NCI-H146 treated with DMSO at 0.1 percent for 48 hours (cell line): ENCODE measurements at regions not wholly inside any gene's neighbourhood (a gene's known extent, or its start where the extent isn't known, plus 50 kb on each side); places are given as distances from the start of the nearest gene placed in this dataset.

Experiments
- DNase-seq: peaks from one replicate; lab custom pipeline; 2025; ENCODE audit not compliant: unreplicated experiment; lab: John Stamatoyannopoulos, UW

DNA sequence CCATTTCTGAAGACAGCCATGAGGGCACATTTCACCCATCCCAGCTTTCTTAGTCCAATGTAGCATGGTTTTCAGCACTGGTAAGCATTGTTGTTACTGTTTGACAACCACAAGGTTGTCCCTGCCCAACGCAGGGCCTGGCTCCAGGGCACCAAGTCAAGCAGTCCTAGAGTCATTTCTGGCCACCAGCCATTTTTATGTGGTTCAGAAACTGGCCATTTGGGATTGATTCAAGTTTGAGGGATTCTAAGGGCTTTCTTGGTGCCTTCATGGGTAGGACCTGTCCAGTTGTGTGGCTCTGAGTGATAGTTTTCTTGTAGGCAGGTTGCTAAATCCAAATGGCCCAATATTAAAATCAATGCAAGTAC is 535.4 kb upstream of the USP24 start:
- DNase-seq, result no peak

DNA sequence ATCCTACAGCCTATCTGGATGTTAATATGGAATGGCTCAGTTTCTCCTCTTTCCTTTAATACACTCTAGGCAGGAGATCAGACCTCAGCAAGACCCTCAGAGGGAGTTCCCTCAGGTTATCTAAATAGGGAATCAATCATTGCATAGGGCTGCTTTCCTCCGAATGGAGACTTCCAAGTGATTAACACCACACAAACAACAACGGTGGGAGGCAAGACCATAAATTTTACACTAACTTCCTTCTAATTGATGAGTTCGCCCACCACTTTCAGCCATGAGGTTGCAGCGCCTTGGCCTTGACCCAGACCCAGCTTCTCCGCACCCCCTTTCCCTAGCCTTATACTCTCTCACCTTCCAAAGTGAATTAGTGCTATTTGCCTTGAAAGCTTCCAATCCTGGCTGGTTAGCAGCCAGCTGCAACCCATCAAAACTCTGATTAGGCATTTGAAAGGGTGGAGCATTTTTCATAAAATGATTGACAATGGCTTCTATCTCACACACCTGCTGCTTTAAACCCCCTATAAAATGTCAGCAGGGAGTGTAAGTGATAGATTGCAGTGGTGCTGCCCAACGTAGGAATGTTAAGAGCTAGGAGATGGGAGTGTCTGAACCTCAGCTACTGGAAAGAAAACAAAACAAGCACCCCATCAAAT is 534.9 kb upstream of the USP24 start:
- DNase-seq, result no peak

DNA sequence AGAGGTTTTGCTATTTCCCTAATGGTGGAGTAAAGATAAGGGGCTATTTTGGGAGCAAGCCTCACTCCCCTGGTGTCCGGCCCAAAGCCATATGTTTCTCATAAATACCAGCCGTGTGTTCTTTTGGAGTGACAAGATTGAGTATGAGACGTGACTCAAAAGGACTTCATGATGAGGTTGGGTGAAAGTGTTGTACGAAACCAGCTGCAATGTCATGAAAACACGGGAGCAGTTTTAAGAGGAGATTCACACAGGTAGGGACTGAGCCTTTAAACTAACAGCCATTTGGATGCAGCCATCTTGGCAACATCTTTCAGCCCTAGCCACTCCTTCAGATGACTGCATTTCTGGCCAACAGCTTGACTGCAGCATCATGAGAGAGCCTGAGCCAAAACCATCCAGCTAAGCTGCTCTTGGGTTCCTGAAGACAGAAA is 532.3 kb upstream of the USP24 start:
- DNase-seq, result no peak

DNA sequence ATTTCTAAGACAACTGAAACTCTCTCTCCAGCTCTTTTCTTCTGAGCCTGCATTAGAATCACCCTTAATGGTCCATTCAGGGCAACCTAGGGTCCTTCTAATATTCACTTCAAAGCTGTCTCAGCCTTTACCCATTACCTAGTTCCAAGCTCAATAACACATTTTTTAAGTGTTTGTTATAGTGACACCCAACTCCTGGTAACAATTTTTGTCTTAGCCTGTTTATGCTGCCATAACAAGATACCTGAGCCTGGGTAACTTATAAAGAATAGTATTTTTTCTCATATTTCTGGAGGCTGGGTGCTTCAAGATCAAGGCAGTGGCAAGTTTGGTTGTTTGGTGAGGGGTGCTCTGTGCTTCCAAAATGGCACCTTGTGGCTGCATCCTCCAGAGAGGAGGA is 531.5 kb upstream of the USP24 start:
- no peak for DNase-seq

DNA sequence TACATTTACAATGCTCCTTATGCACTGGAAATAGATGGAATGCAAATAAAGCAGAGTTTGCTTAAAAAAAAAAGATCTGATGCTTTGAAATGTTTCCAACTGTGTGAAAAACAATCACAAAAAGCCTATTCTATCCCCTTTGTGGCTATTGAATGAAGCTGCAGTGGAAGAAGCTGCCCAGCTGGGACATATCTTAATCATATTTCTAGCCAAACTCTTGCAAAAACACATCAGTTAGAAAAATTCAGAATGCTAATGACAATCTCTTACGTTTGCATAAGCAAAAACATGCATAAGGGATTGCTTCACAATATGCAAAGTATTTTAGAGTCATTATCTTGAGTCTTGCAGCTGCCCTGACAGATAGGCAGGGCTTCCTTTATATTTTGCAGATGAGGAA is 526.4 kb upstream of the USP24 start:
- DNase-seq, result no peak

DNA sequence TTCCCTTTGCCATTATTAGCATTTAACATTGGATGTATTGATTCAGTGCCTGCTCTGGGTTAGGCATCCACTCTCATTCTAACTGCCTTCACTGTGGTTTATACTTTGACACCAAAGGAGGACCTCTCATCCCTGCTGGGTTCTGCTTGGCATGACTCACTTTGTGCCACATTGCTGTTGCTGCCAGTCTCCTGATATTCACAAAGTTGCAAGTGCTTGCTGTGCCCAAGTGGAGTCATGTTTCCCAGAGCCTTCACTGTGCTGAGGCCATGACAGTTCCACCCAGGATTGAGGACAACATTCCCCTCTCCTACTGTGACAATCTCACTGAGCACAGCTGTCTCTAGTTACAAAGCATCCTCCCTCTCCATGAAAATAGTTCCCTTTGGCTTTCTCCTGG is 519.9 kb upstream of the USP24 start:
- DNase-seq, result no peak

DNA sequence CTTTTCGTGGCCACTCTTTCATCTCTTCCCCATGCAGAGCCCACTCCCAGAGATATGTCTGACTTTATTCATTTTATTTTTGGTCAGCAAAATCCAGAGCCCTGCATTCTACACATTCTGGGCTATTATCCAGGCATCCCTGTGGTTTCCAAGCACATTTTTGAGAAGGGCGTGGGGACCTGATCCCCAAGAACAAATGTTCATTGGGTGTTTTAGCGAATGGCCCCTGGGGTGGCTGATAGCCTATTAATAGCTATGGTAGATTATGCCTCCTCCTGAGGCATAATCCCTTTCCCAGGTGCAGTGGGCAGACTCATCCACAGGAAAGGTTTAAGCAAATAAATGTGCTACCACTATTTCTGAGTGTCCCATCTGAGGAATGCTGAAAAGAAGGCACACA is 511.8 kb upstream of the USP24 start:
- DNase-seq, result no peak

DNA sequence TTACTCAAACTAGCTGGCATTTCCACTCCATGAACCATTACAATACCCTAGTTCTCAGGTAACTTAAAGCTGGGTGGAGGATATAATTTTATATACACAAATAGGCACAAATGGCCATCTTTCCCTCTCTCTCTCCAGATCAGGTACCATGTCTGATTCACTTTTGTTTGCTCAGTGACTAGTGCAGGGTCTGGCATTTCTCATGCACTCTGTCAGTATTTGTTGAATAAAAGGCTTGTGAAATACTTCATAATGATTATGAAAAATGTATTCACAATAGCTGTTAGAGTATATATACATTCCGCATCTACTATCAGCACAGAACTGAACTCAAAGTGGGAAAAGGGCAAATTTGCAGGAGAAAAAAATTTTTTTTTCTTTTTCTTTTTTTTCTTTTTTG is 510.2 kb upstream of the USP24 start:
- DNase-seq, result no peak

DNA sequence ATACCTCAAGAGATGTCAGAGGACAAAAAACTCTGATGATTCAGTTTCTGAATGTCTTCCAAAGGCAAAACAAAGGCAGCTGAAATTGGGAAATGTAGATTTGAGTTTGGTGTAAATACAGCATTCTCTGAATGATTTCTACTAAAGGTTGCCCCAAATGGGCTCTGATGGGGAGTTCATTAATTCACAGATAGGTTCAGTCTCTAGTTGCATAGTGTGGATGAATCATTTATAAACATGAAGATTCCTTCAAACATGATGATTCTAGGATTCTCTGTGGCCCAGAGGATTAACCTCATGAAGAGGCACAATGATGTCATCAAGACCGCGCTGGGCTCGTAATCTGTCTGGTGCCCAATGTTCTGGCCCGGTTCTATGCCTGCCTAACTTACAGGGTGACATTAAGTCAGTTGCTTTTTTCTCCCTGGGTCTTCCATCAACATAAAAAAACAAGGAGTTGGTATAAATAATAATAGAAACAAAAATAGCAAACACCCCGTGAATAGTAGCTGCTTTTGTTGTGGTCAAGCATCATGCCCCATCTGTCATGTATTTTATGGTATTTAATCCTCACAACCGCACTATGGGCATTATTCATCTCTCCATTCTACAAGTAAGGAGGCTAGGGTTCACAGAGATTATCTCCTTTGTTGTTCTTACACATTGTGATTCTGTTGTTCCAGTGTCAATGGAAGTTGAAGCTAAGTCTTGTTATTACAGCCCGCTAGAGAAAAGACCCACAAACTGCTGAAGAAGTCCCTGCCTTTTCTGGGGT is 509.6 kb upstream of the USP24 start:
- DNase-seq, result no peak

DNA sequence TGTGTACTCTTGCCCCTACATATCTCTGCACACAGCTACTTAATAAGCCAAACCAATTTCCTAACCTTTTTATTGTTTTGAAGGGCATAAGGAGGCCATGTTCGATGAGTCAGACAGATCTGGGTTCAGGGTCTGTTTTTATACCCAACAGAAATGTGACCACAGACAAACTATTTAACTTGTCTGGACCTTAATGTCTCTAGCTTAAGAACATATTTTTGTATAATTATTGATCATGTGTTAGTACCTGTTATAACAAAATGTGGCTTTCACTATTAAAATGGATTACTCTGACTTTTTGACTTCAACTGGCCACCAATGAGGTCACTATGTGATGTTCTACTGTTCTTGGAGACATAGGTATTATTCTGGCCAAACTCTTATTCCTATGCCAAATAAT is 507.8 kb upstream of the USP24 start:
- no peak for DNase-seq

DNA sequence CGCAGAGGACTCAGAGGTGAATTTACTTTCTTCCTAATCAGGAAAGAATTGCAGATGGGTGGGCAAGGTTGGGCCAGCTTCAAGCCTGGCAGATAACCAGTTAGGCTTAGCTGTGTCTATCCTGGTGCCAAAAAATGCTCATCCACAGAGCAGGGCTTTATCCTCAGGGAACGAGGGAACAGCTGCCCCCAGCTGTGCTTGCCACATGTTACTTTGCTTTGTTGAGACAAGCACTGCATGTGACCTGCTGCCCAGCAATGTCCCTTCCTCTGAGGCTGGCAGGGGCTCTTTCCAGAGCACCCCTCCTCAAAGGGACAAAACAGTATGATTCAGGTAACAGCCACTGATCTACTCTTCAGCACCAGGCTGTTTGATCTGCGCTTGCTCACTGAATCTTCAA is 505.1 kb upstream of the USP24 start:
- DNase-seq, result no peak

DNA sequence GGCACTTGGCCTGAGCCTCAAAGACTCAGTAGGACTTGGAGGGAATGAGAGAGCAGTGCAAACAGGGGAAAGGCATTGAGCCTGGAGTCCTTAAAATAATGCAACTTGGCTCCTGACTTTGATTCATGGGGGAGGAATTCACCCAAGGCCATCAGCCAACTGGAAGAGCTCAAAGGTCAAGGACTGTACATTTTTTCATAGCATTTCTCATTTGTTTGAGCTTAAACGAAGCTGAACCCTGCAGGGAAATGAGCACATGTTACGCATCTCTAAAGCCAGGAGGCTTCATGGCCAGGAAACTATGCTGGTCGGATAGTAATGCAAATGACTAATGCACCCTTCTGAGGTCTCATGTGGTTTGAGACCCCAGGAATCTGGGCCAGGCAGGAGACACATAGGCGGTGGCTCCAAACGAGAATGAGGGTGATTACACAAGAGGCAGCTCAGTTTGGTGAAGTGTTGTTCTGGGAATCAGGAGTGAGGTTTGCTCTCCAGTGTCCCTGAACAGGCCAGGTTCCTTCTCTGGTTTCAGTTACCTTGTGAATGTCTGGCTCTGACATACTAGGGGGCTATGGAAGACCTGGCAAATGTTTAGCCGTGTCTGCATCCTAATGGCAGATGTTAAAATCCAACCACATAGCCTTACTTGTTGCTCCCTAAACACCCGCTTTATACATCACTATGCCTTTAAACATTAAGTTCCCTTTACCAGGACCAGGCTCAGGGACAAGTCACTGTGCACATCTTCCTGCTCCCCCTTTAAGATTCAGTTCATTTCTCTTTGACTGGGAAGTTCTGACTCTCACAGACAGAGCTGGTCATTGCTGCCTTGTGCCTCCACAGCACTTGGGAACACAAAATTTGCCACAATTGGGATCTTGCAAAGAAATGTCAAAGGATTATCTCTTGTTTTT is 503.9 kb upstream of the USP24 start:
- no peak for DNase-seq

DNA sequence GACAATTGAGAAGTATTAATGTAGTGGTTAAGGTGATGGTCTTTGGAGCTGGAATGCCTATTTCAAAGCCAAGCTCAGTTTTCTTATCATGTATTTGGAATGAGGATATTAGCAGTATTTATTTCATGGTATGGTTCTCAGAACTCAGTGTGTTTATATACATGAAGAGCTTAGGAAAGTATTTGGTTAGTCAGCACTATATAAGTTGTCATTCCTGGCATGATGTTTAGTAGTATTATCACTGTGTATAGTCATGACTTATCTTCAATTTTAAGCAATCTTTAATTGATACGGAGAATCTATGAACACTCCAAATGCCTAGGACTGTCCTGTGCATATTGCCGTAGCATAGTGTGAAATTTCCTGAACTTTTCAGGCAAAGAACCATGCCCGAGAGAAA is 501.9 kb upstream of the USP24 start:
- no peak for DNase-seq

DNA sequence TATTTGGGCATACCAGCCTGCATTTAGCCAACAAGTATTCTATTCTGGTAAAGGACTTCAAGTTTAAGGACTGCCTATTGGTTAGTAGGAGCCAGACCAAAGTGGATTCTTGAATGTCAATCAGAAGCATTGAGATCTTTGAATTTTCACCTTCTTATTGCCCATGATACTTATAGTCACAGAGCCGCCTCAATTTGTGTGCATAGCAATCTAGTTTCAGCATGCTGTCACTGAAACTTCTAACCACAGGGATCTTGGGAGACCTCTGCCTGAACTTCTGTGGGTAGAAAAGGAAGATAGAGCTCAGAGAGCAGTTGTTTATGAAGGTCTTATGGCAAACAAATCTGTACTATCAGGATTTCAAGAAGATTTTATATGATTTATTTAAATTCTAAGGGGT is 501.4 kb upstream of the USP24 start:
- no peak for DNase-seq

DNA sequence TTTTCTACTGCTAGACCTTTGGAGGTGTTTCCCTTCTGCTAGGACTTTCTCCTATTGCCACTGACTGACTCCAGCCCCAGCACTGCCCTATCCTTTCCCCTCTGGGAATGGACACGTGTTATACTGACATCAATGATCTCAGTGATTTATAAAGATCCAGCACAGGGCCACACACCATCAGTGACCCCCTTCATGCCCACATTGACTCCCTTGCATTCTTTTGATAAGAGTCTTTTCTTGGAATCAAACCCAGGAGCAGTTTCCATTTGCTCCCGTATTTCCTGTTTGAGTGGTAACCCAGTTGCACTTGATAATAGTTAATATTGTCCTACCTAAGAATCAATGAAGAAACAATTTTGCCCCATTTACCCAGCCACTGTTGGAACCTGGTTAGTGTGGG is 501.0 kb upstream of the USP24 start:
- DNase-seq, result no peak

DNA sequence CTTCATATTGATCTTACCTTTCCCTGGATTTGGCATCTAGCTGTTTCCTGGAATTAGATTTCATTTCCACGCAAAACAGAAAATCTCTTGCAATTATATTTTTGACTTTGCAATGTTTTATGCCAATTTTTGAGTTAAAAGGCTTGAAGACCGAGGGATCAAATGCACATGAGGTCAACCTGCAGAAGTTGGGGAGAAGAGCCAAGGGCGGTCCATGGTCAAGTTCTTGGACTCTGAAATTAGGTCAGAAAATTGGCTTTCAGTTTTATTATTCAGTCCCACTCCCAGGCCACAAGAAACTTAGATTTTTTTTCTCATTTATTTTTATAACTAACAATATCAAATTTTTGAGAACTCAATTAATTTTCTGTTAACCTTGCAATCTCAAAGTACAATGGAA is 499.1 kb upstream of the USP24 start:
- DNase-seq, result no peak

DNA sequence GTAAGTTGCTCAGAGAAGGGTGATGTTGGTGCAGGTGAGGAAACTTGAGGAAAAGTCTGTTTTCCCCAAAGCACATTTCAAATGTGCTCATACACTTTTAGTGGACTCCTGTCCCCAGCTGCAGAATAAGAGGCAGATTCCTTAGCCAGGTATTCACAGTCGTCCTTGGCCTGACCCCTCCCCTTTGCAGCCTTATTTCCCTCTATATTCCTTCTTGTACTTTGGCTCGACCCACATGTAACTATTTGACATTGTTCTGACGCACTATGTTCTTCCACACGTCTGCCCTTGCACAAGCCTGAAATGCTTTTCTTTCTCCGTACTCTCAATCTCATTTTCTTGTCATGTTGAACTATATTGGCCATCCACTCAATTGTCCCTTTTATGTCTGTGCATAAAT is 498.4 kb upstream of the USP24 start:
- DNase-seq, result no peak

DNA sequence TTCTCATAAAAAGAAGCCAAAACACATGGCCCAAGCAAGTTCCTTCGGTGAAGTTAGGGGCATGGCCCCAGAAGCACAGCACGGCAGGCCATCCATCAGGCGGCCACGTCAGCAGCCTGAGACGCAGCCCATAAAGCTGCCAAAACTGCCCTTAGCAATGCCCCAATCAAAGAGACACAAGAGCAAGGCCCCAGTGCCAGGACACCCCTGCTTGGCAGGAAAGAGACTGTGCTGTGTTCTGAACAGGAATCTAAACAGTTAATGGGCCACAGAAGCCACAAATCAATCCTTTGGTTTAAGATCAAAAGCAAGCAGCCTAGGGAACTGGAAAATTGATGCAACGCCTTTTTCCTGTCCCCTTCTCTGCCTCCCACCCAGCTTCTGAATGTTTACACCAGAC is 497.0 kb upstream of the USP24 start:
- no peak for DNase-seq

DNA sequence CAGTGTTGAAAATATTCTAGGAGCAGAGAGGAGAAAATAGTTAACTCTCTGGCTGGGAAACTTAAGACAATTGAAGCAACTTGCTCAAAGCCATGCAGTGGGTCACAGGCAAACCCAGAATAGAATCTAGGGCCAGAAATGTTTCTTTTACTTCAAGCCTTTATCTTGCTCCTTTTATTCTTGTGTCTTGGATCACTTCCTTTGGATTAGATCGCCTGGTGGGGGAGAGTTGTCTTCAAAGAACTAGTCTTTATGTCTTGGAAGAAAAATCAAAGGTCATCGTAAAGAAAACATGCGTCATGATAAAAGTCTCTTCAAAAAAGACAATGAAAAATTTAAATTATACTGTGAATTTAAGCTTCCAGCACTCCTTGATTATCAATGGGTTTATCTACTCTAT is 493.6 kb upstream of the USP24 start:
- no peak for DNase-seq

DNA sequence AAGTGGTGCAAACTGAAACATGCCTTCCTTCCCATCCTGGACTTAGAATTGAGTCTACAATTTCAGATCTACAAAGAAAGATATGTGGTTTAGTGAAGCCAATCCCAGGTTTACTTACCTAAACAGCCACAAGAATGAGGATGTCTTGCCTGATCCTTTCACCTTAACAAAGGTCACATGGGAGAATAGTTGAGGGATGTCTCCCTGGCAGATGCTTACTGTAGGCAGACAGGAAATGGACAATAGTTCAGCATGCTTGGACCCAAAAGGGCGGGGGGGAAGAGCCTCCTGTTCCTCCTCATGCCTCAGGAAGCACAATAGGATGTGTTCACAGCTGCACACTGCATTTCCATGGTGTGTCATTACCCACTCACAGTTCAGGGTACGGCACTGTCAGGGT is 492.7 kb upstream of the USP24 start:
- no peak for DNase-seq

DNA sequence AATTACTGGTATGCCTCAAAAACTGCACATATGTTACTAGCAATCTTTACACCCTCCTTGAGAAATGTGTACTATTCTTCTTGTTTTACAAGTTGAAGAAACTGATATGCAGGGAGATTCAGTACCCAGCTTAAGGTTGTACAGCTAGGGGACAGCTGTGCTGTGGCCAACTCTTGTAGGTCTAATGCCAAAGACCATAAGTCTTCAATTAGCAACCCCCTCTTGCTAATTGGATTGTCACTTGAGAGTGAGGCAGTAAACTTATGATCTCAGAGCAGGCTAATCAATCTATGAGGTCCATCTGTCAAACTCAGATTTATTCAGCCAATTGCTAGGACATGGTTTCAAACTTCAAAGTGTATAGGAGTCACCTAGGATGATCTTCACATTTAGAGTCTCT is 492.0 kb upstream of the USP24 start:
- no peak for DNase-seq

DNA sequence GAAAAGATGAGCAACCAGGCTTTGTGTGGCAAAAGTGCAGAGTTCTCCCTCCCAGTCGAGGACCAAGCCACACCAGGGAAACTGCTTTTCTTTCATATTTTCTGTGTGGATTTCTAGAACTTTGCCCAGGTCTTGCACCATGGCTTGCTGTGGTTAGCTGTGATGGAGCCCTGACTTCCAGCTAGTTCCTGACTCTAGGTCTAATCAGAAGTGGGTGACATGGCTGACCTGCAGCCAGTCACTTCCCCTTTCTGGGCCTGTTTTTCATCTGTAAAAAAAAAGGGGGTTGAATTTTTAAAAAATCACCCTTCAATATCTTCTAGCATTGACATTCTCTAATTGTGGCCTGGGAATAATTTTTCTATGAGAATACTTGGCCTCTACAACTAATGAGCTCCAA is 491.2 kb upstream of the USP24 start:
- DNase-seq, result no peak
